ENCODE measurements at regions not wholly inside any gene's neighbourhood (a gene's known extent, or its start where the extent isn't known, plus 50 kb on each side); places are given as distances from the start of the nearest gene placed in this dataset.

DNA sequence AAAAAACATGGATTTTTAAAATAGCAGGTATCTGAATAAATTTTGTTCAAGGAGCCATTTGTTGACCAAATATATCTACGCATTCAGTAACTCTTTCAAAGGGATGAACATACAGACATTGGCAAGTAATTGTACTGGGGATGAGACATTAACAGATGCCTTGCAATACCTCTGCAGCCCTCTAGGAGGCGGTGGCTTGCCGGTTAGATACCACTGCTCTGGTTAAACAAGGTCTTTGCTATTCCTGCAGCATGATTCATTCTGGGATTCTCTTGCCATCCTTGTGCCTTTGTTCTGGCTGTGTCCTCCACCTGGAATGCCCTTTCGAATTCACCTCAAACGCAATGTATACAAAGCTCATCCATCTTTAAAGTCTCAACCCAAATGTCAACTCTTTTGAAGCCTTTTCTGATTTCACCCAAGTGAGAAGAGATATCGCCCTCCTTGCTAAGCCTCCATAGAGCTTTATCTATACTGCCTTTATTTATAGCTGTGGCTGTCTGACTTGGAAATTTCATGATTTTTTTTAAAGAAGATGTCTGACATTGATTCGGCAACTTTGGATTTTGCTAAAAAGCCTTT, 131.0 kb upstream of the SRRM4 start:
- DNase-seq (ENCODE audit: low read depth in 2 of 2), result no peak

DNA sequence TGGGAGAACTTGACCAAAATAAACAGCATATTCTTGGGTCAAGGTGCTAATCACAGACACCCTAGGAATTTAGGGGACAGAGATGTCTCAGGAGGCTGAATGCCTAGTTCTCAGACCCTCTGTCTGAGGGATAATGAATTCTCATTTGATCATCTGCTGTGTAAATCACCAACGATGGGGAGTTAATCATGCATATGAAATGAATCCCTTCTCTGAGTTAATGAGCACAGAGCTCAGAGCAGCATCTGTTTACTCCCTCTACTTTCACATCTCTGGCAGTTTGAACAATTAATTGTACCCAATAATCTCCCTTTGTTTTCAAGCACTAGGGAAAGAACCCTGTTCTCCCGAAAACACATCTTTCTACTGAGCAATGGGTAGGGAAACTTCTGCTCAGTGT, 129.4 kb upstream of the SRRM4 start:
- no peak for DNase-seq (ENCODE audit: low read depth in 2 of 2)

DNA sequence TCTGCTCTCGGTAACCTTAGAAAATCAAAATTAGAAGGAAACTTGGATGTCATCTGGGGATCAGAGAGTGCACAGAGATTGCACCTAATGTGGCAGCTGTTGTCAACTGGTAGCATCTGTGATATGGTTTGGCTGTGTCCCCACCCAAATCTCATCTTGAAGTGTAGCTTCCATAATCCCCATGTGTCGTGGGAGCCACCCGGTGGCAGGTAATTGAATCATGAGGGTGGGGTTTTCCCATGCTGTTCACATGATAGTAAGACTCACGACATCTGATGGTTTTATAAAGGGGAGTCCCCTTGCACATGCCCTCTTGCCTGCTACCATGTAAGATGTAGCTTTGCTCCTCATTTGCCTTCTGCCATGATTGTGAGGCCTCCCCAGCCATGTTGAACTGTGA, 127.7 kb upstream of the SRRM4 start:
- no peak for DNase-seq (ENCODE audit: low read depth in 2 of 2)

DNA sequence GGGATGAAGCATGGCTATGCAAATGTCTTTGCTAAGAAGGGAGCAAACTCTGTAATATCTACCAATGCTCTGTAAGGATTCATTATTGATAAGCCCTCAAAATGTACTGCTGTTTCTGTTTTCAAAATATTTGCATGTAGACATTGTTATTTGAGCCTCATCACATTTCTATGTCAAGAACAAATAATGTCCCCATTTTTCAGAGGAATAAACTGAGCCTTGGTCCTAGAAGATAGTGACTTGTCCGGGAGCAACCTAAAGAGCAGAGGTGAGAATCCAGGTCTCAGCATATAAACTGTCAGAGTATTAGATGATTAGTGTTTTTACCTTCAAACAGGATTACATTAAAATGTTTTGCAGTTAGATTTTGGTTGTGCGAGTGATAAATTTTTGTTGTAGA, 125.5 kb upstream of the SRRM4 start:
- no peak for DNase-seq (ENCODE audit: low read depth in 2 of 2)

DNA sequence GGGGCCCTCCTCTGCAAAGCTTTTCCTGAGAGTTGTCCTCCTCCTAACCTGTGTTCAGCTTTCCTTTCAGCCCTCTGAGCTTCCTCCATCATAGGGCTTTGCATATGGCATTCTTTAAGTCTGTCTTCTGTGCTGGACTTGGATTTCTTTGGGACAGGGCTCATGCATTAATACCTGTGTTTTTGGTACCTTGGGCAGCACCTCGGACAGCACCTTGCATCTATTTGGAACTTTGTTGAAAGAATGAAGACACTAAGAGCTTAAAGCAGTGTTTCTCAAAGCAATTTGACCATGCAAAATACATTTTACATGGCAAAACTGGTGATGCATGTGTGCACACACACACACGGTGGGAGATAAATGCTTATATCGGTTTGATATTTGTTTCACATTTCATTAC, 115.0 kb upstream of the SRRM4 start:
- DNase-seq (ENCODE audit: low read depth in 2 of 2), result no peak

DNA sequence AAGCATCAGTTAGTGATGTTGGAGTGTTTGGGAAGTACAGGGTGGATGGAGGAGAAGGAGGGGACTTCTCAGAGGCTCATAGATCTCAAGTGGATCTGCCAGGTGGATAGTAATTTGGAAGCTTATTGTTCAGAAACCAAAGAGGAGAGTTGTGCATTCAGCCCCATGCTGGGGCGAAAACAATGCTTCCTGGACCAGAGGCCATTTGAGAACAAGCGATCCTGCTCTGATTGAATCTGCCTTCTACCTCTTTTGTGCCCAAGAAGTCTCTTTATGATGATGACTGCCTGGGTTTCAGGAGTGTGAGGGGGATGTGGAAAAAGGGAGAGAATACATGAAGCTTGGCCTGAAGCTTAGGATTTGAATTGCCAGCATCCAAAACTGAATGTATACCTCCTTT, 110.8 kb upstream of the SRRM4 start:
- DNase-seq (ENCODE audit: low read depth in 2 of 2), result no peak

DNA sequence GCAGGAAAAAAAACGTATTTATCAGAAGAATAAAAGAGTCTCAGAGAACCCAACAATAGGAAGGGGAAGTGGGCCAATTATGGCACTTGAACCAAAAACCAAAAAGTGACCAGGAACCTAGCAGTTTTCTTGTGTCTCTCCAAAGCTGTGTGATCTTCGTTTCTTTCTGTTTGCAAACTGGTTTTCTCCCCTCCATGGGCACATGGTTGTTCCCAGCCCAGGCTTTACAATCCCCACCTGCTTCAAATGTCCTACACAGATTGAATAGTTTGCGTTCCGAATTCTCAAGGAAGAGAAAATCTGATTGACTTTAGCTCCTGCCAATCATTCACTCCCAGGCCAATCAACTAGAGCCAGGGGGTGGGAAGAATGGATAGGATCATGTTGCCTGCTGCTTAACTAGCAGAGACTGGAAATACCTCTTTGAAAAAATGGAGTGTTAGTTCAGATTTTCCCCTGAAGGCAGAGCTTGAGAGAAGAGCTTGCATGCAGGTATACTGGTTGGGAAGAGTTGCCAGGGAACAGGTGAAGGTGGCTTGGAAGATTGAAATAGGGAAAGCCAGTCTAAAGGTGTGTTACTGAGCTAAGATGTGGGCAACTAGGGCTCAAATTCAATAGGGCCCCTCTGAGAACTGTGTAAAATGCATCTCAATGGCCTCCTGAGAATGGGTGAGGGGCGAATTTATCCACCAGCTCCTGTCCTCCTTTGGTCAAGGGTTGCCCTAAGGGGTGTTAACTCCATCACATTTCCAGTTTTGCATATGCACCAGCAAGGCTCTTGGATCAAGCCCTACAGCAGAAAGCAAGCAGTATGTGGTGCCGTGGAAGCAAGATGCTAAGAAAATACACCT, 106.4 kb upstream of the SRRM4 start:
- DNase-seq (ENCODE audit: low read depth in 2 of 2), result no peak

DNA sequence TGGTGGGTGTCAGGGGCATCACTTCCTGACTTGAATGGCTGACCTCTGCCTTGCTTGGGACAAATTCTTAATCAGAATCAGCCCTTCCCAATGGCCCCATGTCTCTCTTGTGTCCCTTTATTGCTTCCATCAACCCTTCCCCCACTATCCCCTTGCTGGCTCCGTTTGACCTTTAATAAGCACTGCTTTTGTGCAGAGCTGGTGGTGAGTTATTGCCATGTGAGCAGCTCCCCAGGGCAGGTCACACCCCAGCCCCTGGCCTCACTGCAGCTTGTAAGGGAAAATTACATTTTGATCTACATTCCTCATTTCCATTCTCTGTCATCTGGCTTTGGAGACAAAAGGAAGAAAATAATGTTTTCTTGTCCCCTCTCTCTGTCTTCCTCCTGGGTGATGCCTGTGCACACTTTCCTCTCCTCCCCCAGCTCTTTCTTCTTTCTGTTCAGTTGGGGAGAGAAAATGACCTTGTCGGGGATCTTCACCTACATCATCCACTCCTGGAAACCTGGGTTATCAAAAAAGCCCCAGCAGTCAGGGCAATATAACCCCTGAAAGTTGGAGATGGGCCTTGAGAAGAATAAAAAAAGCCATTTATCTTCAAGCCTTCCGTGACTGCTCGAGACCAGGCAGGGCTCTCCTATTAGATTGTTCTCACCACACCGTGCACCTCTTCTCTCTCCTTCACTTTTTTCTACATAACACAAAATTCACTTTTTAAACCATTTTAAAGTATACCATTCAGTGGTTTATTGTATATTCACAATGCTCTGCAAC, 100.4 kb upstream of the SRRM4 start:
- no peak for DNase-seq (ENCODE audit: low read depth in 2 of 2)

DNA sequence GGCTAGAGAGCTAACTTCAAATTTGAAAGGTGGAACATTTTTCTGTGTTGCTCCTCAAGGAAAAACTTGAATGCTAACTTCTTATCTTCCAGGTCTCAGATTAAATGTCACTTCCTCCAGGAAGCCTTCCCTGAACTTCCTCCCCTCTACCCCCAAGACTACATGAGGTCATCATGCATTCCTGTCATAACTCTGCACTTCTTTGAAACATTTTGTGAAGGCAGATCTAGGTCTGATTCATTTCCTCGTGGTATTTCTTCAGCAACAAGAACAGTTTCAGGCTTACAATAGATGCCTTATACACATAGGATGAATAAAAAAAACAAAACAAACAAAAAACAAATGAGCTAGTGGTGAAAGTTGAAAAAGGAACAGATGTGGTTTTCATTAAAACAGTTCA, 97.1 kb upstream of the SRRM4 start:
- no peak for DNase-seq (ENCODE audit: low read depth in 2 of 2)

DNA sequence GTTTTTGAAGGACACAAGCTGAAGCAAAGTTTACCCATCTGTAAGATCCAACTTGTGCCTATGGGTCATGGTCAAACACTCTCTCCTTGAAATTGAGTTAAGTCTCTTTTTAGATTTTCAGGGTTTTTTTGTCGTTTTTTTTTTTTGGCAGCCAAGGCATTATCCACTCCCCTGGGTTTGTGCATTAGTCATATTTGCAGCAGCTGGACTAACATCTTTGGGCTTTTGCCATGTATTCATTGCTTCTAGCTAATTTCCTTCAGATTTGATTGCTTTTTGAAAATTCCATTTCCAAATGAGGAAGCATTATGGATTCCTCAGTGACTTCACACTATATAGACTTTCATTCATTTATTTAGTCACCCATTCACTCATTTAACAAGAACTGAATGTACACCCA, 80.3 kb upstream of the SRRM4 start:
- DNase-seq (ENCODE audit: low read depth in 2 of 2), result no peak

DNA sequence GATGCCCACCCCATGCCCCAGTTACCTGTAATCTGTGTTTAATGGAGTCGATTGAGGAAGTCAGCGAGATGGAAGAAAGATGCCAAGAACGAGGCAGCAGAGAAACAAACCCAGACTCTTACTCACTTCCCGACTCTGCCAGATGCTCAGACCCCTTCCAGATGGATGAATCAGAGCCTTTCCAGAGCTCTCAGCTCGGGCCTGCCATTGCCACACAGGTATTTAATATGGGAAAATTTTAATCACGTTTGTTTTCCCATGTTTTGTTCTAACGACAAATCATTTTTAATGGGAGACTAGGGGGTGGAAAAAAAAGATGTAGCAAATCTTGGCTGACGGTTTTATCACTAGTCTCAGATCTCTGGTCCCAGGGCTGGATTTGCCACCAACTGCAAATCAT, 72.5 kb upstream of the SRRM4 start:
- DNase-seq (ENCODE audit: low read depth in 2 of 2), result no peak

DNA sequence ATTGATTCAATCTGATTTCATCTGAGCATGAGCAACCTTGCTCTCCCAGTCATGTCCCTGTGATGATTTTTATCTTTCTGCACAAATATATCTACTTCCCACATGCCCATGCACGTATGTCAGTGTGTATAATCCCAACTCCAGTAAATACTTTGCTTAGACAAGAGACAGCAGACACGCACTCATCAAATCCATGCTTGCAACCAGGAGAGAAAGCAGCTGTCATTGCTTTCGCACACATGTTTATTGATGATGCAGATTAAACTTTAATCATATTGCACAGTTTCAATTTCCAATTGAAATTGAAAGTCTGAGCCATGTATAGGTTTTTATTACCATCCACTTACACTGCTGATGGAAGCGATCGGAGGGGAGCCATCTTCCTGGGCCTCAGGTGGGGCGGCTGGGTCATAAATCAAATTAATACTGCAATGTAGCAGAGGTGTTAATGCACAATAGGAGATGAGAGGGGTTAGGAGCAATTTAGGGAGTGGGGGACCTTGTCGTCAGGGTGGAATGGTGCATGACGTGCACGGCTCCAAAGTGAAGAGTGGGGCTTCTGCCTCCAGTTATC, 68.6 kb upstream of the SRRM4 start:
- no peak for DNase-seq (ENCODE audit: low read depth in 2 of 2)

DNA sequence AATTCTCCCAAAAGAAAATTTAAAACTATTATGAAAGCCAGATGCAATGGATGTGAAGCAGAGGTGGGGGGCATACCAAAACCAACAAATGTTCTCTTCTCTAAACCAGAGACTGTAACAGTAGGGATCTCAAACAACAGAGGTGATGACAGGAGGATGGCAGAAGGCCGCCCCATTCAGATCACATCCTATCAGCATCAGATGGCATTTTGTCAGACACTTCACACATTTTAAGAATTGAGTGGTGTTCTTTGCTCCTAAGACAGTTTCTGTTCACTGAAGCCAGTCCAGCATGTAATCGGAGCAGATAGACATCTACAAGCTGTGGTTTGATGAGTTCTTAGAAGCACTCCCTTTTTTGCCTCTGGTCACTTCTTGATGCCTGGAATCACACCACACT, 59.6 kb upstream of the SRRM4 start:
- no peak for DNase-seq (ENCODE audit: low read depth in 2 of 2)

DNA sequence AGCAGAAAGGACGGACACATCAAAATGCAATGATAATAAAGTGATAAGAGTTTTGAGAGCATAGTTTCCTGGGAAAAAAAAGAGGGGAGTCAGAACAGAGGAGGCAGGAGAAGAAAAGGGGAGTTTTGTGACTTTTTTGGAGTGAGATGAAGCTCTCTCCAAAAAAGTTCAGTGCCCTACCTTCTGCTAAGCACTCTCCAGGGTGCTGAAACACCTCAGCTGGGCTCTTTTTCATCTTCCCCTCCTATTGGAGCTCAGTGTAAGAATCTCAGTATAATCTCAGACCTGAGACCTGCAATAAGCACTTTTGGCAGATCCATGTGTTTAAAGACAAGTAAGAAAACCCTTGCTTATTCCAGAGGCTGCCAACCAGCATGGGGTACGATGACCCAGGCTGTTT, 58.9 kb upstream of the SRRM4 start:
- no peak for DNase-seq (ENCODE audit: low read depth in 2 of 2)

DNA sequence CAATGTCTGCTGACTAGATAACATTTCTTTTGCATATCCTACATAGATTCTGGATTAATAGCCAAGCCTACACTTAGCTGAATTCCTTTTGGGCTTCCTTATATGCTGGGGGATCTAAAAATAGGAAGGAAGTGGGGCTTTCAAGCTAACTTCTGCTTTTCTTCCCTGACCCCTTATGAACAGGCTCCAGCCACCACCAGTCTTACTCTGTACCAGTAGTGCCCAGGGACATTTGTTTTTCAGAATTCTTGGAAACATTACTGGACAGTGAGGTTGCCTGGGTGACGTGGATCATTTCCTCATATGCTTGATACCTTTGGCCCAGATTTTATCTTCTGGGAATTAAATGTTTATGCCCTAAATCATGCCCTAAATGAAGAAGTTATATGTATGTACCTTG, 55.9 kb upstream of the SRRM4 start:
- DNase-seq (ENCODE audit: low read depth in 2 of 2), result no peak

DNA sequence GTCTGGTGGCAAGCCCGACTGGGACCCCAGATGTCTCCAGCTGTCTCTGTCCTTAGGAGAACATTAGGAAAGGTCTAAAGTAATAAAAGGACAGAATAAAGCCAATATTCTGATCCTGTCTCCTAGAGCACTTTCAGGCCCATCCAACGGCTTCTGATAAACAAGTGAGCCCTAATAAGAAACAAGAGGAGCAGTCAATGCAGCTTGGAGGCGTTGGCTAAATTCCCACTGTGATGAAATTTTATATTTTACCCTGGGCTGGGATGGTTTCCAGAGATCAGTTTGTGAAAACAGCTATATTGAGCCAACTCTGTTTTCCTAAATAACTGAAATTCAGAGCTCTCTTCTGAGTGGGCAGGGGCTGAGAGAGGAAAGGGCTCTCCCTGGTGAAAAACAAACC, 55.5 kb upstream of the SRRM4 start:
- DNase-seq (ENCODE audit: low read depth in 2 of 2), result no peak
